DND-41 (cell line): ENCODE measurements at regions not wholly inside any gene's neighbourhood (a gene's known extent, or its start where the extent isn't known, plus 50 kb on each side); places are given as distances from the start of the nearest gene placed in this dataset.

Source experiments
- ATAC-seq: fragments of 200-7000 bp; cut with Tn5 transposase; 3 replicates; pipeline ENCODE4 v1.9.1; 2021; ENCODE audit warnings: low read depth; ENCODE audit not compliant: insufficient read depth
- DNase-seq: peaks from one replicate; pipeline ENCODE4 v3.0.0-alpha.2; 2020
- H2AFZ ChIP-seq: 2 replicates; pipeline ENCODE4 v1.6.0; 2012; ENCODE audit warnings: low read depth, low read length
- H3K27ac ChIP-seq: 2 replicates; pipeline ENCODE4 v1.5.1; 2012; ENCODE audit warnings: low read length, inconsistent platforms
- H3K27me3 ChIP-seq: fragments of 200-600 bp; sonication (generic); 2 replicates; pipeline ENCODE4 v1.6.0; 2012; ENCODE audit warnings: low read length, mild to moderate bottlenecking, inconsistent platforms; ENCODE audit not compliant: insufficient read depth, poor library complexity
- H3K36me3 ChIP-seq: 2 replicates; pipeline ENCODE4 v1.5.1; 2012; ENCODE audit warnings: low read length, inconsistent platforms; ENCODE audit not compliant: insufficient read depth
- H3K4me1 ChIP-seq: 2 replicates; pipeline ENCODE4 v1.5.1; 2012; ENCODE audit warnings: mild to moderate bottlenecking, low read length; ENCODE audit not compliant: insufficient read depth
- H3K4me2 ChIP-seq: 2 replicates; pipeline ENCODE4 v1.6.0; 2012; ENCODE audit warnings: mild to moderate bottlenecking, moderate library complexity, low read length, inconsistent platforms; ENCODE audit not compliant: insufficient read depth
- H3K4me3 ChIP-seq, 2 experiments: fragments of 200-600 bp in 1 of 2; shearing (Covaris generic) in 1 of 2; 2 replicates each; pipeline ENCODE4 v1.5.1; 2012 to 2016; ENCODE audit warnings: inconsistent platforms in 2 of 2, low read length in 2 of 2, mild to moderate bottlenecking in 2 of 2, low read depth in 1 of 2, moderate library complexity in 1 of 2
- H3K79me2 ChIP-seq: 2 replicates; pipeline ENCODE4 v1.6.0; 2012; ENCODE audit warnings: low read length, inconsistent platforms; ENCODE audit not compliant: insufficient read depth
- H3K9ac ChIP-seq: 2 replicates; pipeline ENCODE4 v1.6.0; 2012; ENCODE audit warnings: low read depth, mild to moderate bottlenecking, inconsistent platforms, low read length, moderate library complexity
- H3K9me3 ChIP-seq: 2 replicates; pipeline ENCODE4 v1.5.1; 2012; ENCODE audit warnings: low read length, moderate library complexity, mild to moderate bottlenecking, inconsistent platforms; ENCODE audit not compliant: insufficient read depth, severe bottlenecking
- H4K20me1 ChIP-seq: 2 replicates; pipeline ENCODE4 v1.6.0; 2012; ENCODE audit warnings: low read length; ENCODE audit not compliant: insufficient read depth
- EZH2 ChIP-seq: IDR thresholded peaks from 3 replicates; pipeline ENCODE4 v1.6.1; 2012; ENCODE audit warnings: borderline replicate concordance, low read depth, mild to moderate bottlenecking, moderate library complexity, low read length, inconsistent platforms; ENCODE audit not compliant: severe bottlenecking
- TF ChIP-seq, protein P1 (sequence below): IDR thresholded peaks from 2 replicates; pipeline ENCODE4 v1.5.1; 2012; ENCODE audit warnings: borderline replicate concordance, low read length, moderate library complexity, mild to moderate bottlenecking; ENCODE audit not compliant: poor library complexity, severe bottlenecking; ENCODE audit errors: extremely low read depth

DNA sequence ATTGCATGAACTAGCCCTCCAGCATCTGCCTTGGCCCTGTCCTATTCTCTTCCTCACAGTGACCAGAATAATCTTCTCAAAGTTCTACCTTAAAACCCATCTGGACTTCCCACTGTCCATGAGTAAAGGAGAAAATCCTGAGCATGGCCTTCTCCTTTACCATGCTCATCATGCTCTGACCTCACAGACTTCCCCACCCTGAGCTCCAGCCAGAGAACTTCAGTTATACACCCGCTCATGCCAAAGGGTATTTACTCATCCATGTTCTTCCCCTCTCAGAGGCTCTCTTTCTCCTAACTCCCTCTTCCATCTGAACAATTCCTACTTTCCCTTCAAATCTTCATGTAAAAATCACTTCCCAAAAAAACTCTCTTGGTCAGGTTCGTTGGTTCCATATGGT is 188.4 kb downstream of the SETD4 start:
- H3K4me1 ChIP-seq = no peaks in the 10 kb centered on the region
- peaks cover 12% of the 10 kb centered on the region for H3K27me3 ChIP-seq
- no peak overlapping the region for H3K4me3 ChIP-seq
- H2AFZ ChIP-seq = no peak overlapping the region
- no peaks in the 10 kb centered on the region for H4K20me1 ChIP-seq
- no peak overlapping the region for H3K4me2 ChIP-seq
- DNase-seq = no peak
- no peaks in the 10 kb centered on the region for H3K79me2 ChIP-seq
- ATAC-seq = no peak
- no peak overlapping the region for H3K9ac ChIP-seq
- peaks cover 3% of the 10 kb centered on the region for H3K9me3 ChIP-seq
- H3K27ac ChIP-seq = no peak overlapping the region
- no peaks in the 10 kb centered on the region for H3K36me3 ChIP-seq
- no peak for TF ChIP-seq EZH2
- TF ChIP-seq, protein P1, sequence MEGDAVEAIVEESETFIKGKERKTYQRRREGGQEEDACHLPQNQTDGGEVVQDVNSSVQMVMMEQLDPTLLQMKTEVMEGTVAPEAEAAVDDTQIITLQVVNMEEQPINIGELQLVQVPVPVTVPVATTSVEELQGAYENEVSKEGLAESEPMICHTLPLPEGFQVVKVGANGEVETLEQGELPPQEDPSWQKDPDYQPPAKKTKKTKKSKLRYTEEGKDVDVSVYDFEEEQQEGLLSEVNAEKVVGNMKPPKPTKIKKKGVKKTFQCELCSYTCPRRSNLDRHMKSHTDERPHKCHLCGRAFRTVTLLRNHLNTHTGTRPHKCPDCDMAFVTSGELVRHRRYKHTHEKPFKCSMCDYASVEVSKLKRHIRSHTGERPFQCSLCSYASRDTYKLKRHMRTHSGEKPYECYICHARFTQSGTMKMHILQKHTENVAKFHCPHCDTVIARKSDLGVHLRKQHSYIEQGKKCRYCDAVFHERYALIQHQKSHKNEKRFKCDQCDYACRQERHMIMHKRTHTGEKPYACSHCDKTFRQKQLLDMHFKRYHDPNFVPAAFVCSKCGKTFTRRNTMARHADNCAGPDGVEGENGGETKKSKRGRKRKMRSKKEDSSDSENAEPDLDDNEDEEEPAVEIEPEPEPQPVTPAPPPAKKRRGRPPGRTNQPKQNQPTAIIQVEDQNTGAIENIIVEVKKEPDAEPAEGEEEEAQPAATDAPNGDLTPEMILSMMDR = no peak

DNA sequence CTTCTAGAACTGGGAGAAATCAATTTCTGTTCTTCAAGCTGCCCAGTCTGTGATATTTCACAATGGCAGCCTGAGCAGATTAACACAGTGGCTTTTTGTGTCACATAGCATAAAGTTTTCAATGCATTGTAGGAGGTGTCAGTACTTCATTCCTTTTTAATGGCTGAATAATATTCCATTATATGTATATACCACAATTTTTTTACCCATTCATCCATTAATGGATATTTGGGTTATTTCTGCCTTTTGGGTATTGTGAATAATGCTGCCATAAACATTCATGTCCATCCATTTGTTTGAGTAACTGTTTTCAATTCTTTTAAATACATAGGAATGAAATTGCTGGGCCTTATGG is 191.5 kb downstream of the SETD4 start:
- H3K9ac ChIP-seq = no peak overlapping the region
- no peak overlapping the region for H3K4me2 ChIP-seq
- no peaks in the 10 kb centered on the region for H3K36me3 ChIP-seq
- no peak overlapping the region for H3K27ac ChIP-seq
- TF ChIP-seq, protein P1 = no peak
- no peak for TF ChIP-seq EZH2
- H3K4me1 ChIP-seq = no peaks in the 10 kb centered on the region
- no peak for DNase-seq
- H3K79me2 ChIP-seq = no peaks in the 10 kb centered on the region
- peaks cover 7% of the 10 kb centered on the region for H3K27me3 ChIP-seq
- no peaks in the 10 kb centered on the region for H4K20me1 ChIP-seq
- ATAC-seq = no peak
- H2AFZ ChIP-seq = no peak overlapping the region
- no peak overlapping the region for H3K4me3 ChIP-seq
- H3K9me3 ChIP-seq = peaks cover 3% of the 10 kb centered on the region

DNA sequence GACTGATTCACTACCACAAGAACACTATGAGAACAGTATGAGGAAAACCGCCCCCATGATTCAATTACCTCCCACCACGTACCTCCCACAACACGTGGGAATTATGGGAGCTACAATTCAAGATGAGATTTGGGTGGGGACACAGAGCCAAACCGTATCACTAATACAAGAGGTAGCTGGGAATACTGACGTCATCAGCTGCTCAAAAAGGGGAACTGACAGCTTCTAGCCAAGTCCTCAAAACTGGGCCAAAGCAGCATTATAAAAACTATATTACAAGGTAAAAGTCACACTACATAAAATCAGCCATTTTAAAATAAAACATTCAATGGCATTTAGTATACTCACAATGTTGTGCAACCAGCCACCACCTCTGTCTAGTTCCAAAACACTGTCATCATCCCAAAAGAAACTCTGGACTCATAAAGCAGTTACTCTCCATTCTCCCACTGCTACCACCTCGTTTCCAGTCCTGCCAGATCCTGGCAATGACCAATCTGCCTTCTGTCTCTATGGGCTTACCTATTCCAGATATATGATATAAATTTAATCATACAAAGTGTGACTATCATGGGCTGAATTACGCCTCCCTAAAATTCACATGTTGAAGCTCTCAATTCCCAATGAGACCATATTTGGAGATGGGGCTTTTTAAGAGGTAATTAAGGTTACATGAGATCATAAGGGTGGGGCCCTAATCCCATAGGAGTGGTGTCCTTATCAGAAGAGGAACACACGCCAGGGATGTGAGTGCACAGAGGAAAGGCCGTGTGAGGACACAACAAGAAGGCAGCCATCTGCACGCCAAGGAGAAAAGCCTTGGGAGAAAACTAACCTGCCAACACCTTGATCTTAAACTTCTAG is 192.1 kb downstream of the SETD4 start:
- no peak overlapping the region for H2AFZ ChIP-seq
- TF ChIP-seq EZH2 = no peak
- TF ChIP-seq, protein P1 = no peak
- no peak overlapping the region for H3K9ac ChIP-seq
- no peak for ATAC-seq
- H4K20me1 ChIP-seq = no peaks in the 10 kb centered on the region
- H3K4me3 ChIP-seq = no peak overlapping the region
- H3K4me1 ChIP-seq = no peaks in the 10 kb centered on the region
- H3K79me2 ChIP-seq = no peaks in the 10 kb centered on the region
- H3K36me3 ChIP-seq = no peaks in the 10 kb centered on the region
- DNase-seq = no peak
- H3K4me2 ChIP-seq = no peak overlapping the region
- no peak overlapping the region for H3K27ac ChIP-seq
- H3K9me3 ChIP-seq = peaks cover 3% of the 10 kb centered on the region
- peaks cover 4% of the 10 kb centered on the region for H3K27me3 ChIP-seq
